Transverse colon (tissue), 4 donors: ENCODE measurements at regions not wholly inside any gene's neighbourhood (a gene's known extent, or its start where the extent isn't known, plus 50 kb on each side); places are given as distances from the start of the nearest gene placed in this dataset.
"Not testable (repeated sequence)": the region's sequence is repeated elsewhere in the genome, so short reads cannot be mapped to it uniquely, and the experiment has no call there.

Experiments
- CTCF ChIP-seq, 5 experiments: fragments of 200-600 bp in 3 of 5; fragments of 450-650 bp in 2 of 5; sonication (generic) in 3 of 5; IDR thresholded peaks; 1 replicate in 2 of 5; 2 replicates in 3 of 5; pipeline ENCODE4 v1.5.1; 2016 to 2017; ENCODE audit warnings: antibody characterized with exemption in 5 of 5, inconsistent platforms in 3 of 5, mild to moderate bottlenecking in 2 of 5, moderate library complexity in 1 of 5
- POLR2A ChIP-seq: fragments of 450-650 bp; IDR thresholded peaks from one replicate; pipeline ENCODE4 v1.6.1; 2016; ENCODE audit warnings: antibody characterized with exemption, mild to moderate bottlenecking, moderate library complexity
- POLR2AphosphoS5 ChIP-seq, 3 donors: sonication (generic); formaldehyde crosslinking; IDR thresholded peaks; one replicate each; pipeline ENCODE4 v1.6.1; 2016; ENCODE audit warnings: antibody characterized with exemption in 3 of 3

- TF ChIP-seq POLR2A; CTCF (IDR thresholded peaks at IDR 0.05); POLR2AphosphoS5 (IDR thresholded peaks at IDR 0.05): not testable (repeated sequence)
Observed at GRCh38 chr20:4462801-4463200, 213.7 kb upstream of the ADRA1D start.
